Tibial nerve (tissue), 4 donors: ENCODE measurements at regions not wholly inside any gene's neighbourhood (a gene's known extent, or its start where the extent isn't known, plus 50 kb on each side); places are given as distances from the start of the nearest gene placed in this dataset.

Experiments used
- DNase-seq, 2 donors: peaks; one replicate each; pipeline ENCODE4 v3.0.0-alpha.2; 2019; ENCODE audit warnings: low spot score in 2 of 2
- H3K27ac ChIP-seq, 4 donors: fragments of 200-600 bp; sonication (generic) in 3 of 4; one replicate each; pipeline ENCODE4 v1.5.1; 2017 to 2019; ENCODE audit warnings: mild to moderate bottlenecking in 1 of 4
- H3K27me3 ChIP-seq, 2 donors: fragments of 200-600 bp; sonication (generic) in 1 of 2; one replicate each; pipeline versions ENCODE4 v1.5.1 to v1.6.0; 2017 to 2019
- H3K36me3 ChIP-seq, 3 donors: fragments of 200-600 bp; sonication (generic); one replicate each; pipeline ENCODE4 v1.5.1; 2018 to 2019
- H3K4me1 ChIP-seq, 4 donors: fragments of 200-600 bp; sonication (generic) in 3 of 4; one replicate each; pipeline ENCODE4 v1.5.1; 2017 to 2019
- H3K4me3 ChIP-seq, 4 donors: fragments of 200-600 bp; sonication (generic) in 3 of 4; one replicate each; pipeline ENCODE4 v1.5.1; 2017 to 2019; ENCODE audit warnings: mild to moderate bottlenecking in 1 of 4, moderate library complexity in 1 of 4
- H3K9me3 ChIP-seq, 4 donors: fragments of 200-600 bp; sonication (generic) in 3 of 4; one replicate each; pipeline ENCODE4 v1.5.1; 2017 to 2019
- EP300 ChIP-seq, 2 donors: sonication (generic); formaldehyde crosslinking; IDR thresholded peaks; one replicate each; pipeline ENCODE4 v1.6.1; 2017; ENCODE audit warnings: antibody characterized with exemption in 2 of 2, mild to moderate bottlenecking in 1 of 2
- POLR2A ChIP-seq, 2 donors: fragments of 450-650 bp; IDR thresholded peaks; one replicate each; pipeline ENCODE4 v1.6.1; 2017; ENCODE audit warnings: antibody characterized with exemption in 2 of 2, mild to moderate bottlenecking in 2 of 2, moderate library complexity in 2 of 2
- WGBS, 2 donors: methylation state at CpG; one replicate each; pipeline ENCODE4 v1.1.5; 2018; 5-methylcytosine and 5-hydroxymethylcytosine counted together
- TF ChIP-seq, protein P1 (sequence below), 5 experiments: fragments of 200-600 bp in 3 of 5; fragments of 450-650 bp in 2 of 5; sonication (generic) in 3 of 5; IDR thresholded peaks; one replicate each; pipeline ENCODE4 v1.5.1; 2016 to 2019; ENCODE audit warnings: antibody characterized with exemption in 5 of 5, mild to moderate bottlenecking in 3 of 5, moderate library complexity in 2 of 5

DNA sequence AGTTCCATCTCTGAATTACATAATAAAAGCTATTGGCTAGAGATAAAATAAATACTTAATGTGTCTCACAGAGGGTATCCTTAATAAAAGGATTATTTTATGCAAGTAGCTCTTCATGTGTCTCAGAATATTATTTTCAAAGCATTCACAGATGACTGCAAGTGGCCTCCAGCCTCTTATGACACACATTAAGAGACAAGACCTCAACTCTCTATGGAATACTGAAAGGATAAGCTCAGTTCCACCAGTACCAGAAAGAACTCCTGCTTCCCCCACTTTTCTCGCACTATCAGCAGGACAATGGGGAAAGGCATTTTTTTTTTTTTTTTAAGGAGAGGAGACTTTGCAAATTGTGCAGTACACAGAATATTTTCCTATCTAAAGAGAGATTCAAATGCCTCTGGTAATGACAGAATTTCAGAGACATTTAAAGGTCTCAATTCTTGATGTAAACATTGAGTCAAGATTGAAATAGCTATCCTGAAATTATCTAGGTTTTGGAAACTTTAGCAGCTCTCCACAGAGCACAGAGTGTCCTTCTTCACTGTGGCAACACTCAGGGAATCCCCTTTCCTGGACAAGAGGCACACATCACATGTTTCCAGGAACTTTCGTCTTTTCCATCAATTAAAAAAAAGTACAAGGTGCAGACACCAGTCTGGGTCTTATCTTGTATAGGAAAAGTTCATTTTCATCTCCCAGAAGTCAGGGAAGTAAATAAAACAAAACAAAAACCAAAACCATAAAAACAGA lies 122.0 kb upstream of the ANK3 start:
- H3K27me3 ChIP-seq: no peaks in the 10 kb centered on the region
- peaks cover 0 to 22% (median 4%) of the 10 kb centered on the region in 4 donors for H3K4me1 ChIP-seq
- DNase-seq: no peak
- no peaks in the 10 kb centered on the region for H3K9me3 ChIP-seq
- WGBS, 2 donors: 61 to 77% methylated on average over 2 of the region's 2 CpGs
- no peaks in the 10 kb centered on the region for H3K36me3 ChIP-seq
- no peak overlapping the region for H3K4me3 ChIP-seq
- TF ChIP-seq EP300 (IDR thresholded peaks at IDR 0.05): no peak
- TF ChIP-seq POLR2A (IDR thresholded peaks at IDR 0.05): no peak
- peak overlapping the region in 2 of 4 donors; percentile 56 to 59 for H3K27ac ChIP-seq

DNA sequence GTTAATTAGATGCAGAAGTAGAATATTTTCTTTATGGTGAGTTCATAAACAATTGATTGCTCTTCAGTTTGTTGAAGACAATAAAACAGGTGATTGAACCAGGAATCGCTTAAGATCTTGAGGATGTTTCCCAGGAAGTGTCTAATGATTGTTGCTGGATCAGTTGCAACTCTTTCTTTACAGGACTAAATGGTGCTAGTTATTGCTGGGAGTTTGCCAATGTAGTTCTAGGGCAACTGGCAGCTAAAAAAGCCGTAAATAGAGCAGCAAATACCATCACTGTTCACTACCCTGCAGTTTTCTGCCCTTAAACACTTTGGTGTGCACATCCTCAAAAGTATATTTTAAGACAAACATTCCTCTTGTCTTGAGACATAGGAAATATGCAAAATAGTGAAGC lies 119.2 kb upstream of the ANK3 start:
- H3K36me3 ChIP-seq: no peaks in the 10 kb centered on the region
- no peaks in the 10 kb centered on the region for H3K27me3 ChIP-seq
- TF ChIP-seq EP300 (IDR thresholded peaks at IDR 0.05): no peak
- TF ChIP-seq POLR2A (IDR thresholded peaks at IDR 0.05): no peak
- TF ChIP-seq, protein P1, sequence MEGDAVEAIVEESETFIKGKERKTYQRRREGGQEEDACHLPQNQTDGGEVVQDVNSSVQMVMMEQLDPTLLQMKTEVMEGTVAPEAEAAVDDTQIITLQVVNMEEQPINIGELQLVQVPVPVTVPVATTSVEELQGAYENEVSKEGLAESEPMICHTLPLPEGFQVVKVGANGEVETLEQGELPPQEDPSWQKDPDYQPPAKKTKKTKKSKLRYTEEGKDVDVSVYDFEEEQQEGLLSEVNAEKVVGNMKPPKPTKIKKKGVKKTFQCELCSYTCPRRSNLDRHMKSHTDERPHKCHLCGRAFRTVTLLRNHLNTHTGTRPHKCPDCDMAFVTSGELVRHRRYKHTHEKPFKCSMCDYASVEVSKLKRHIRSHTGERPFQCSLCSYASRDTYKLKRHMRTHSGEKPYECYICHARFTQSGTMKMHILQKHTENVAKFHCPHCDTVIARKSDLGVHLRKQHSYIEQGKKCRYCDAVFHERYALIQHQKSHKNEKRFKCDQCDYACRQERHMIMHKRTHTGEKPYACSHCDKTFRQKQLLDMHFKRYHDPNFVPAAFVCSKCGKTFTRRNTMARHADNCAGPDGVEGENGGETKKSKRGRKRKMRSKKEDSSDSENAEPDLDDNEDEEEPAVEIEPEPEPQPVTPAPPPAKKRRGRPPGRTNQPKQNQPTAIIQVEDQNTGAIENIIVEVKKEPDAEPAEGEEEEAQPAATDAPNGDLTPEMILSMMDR (IDR thresholded peaks at IDR 0.05): no peak
- H3K4me1 ChIP-seq: peaks cover 0 to 20% (median 6%) of the 10 kb centered on the region in 4 donors
- no peak overlapping the region for H3K4me3 ChIP-seq
- peak overlapping the region in 2 of 4 donors; percentile 50 to 62 for H3K27ac ChIP-seq
- DNase-seq: no peak
- no peaks in the 10 kb centered on the region for H3K9me3 ChIP-seq
- WGBS, 2 donors: 58 to 59% methylated on average over 2 of the region's 2 CpGs

DNA sequence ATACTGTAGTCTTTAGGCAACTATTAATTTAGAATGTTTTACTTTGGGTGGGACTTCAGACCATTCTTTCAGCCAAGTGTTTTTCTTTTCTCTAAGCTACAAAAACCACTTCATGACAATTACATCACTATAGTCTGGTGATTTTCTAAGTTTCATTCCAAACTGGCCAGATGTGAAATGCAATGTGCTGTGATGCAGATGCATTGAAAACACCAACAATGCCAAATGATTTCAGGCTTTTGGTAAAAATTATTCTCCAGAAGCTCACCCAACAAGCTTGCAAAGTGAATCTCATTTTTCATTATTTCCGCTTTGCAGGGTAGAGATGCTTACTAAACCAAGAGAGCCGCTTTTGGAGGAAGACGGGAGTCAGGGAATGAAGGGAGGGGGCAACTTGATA lies 118.4 kb upstream of the ANK3 start:
- peaks cover 0 to 20% (median 6%) of the 10 kb centered on the region in 4 donors for H3K4me1 ChIP-seq
- WGBS, 2 donors: 93 to 96% methylated on average over 3 of the region's 3 CpGs
- H3K36me3 ChIP-seq: no peaks in the 10 kb centered on the region

DNA sequence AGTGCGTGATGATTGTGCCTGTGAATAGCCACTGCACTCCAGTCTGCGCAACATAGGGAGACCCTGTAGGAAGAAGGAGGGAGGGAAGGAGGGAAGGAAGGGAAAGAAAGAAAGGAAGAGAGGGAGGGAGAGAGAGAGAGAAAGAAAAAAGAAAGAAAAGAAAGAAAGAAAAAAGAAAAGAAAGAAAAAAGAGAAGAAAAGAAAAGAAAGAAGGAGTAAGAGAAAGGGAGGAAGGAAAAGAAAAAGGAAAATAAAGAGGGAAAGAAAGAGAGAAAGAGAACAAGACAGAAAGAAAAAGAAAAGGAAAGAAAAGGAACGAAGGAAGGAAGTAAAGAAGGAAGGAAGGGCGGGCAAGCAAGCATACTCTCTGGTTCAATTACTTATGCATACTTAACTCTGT lies 112.9 kb upstream of the ANK3 start:
- H3K36me3 ChIP-seq: no peaks in the 10 kb centered on the region
- TF ChIP-seq, protein P1 (IDR thresholded peaks at IDR 0.05): no peak
- TF ChIP-seq EP300 (IDR thresholded peaks at IDR 0.05): no peak
- no peak for TF ChIP-seq POLR2A (IDR thresholded peaks at IDR 0.05)
- no peak overlapping the region for H3K27ac ChIP-seq
- no peaks in the 10 kb centered on the region for H3K27me3 ChIP-seq
- peaks cover 0 to 7% (median 2%) of the 10 kb centered on the region in 4 donors for H3K4me1 ChIP-seq
- no peak for DNase-seq
- 98% methylated on average over 4 of the region's 4 CpGs for WGBS, 2 donors
- no peaks in the 10 kb centered on the region for H3K9me3 ChIP-seq
- no peak overlapping the region for H3K4me3 ChIP-seq

More for the DNA sequence above, 118.4 kb upstream of the ANK3 start:
- Histone ChIP-seq H3K27me3 (no peaks in the 10 kb centered on the region), H3K9me3 (no peaks in the 10 kb centered on the region), H3K27ac (peak overlapping the region in 2 of 4 donors; percentile 49 to 62), H3K4me3 (no peak overlapping the region)
- TF ChIP-seq POLR2A (IDR thresholded peaks at IDR 0.05) (no peak), EP300 (IDR thresholded peaks at IDR 0.05) (peak in 1 of 2 donors; percentile 16)
- no peak for DNase-seq

DNA sequence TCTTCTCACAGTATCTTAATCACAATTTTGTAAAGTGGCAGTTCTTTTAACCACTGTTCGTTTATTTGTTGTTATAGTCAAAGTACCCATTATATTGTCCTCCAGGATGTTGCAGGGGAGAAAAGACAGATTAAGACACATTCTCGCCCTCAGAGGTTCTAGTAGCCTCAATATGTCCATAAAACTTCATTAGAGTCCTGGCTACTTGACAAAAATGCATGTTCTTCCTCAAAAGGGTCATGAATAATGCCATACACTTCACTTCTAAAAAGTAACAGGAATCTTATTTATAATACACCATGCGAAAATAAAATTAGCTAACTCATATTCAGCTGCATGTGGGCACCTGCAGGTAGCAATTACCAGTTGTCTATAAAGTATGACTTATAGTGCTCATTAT lies 109.3 kb upstream of the ANK3 start:
- H3K4me3 ChIP-seq: no peak overlapping the region
- no peak for DNase-seq
- 85 to 89% methylated on average over 3 of the region's 3 CpGs for WGBS, 2 donors
- TF ChIP-seq, protein P1 (IDR thresholded peaks at IDR 0.05): no peak
- H3K27ac ChIP-seq: no peak overlapping the region
- no peaks in the 10 kb centered on the region for H3K9me3 ChIP-seq
- H3K27me3 ChIP-seq: no peaks in the 10 kb centered on the region
- H3K36me3 ChIP-seq: no peaks in the 10 kb centered on the region
- H3K4me1 ChIP-seq: peaks cover 0 to 13% (median 6%) of the 10 kb centered on the region in 4 donors

DNA sequence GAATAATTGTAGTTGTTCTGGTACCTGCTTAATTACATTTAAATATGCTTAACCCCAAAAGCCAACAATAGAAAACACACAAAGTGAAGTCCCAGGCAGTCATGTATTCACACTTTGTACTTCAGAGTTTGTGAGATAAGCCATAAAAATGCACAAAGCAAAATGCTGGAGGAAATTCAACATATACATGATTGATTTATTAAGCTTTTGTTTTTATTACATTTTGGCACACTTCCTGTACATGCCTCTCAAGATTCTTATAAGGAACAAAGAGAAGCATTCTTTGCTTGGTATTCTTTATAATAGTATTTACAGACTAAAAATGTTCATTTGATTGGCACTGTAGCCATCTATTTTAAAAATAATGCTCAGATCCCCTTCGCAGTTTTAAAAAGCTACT lies 107.7 kb upstream of the ANK3 start:
- Histone ChIP-seq H3K36me3 (no peaks in the 10 kb centered on the region), H3K9me3 (no peaks in the 10 kb centered on the region), H3K4me1 (peaks cover 0 to 13% (median 6%) of the 10 kb centered on the region in 4 donors), H3K27ac (peak overlapping the region in 2 of 4 donors; percentile 50 to 77), H3K4me3 (no peak overlapping the region), H3K27me3 (no peaks in the 10 kb centered on the region)
- no peak for DNase-seq
- WGBS, 2 donors: 24 to 38% methylated on average over 1 of the region's 1 CpG
- no peak for TF ChIP-seq EP300 (IDR thresholded peaks at IDR 0.05)
- TF ChIP-seq POLR2A (IDR thresholded peaks at IDR 0.05): no peak
- TF ChIP-seq, protein P1 (IDR thresholded peaks at IDR 0.05): no peak
